Panc1 (cell line): ENCODE measurements at regions not wholly inside any gene's neighbourhood (a gene's known extent, or its start where the extent isn't known, plus 50 kb on each side); places are given as distances from the start of the nearest gene placed in this dataset.

ENCODE experiments used
- ATAC-seq: fragments of 200-7000 bp; cut with Tn5 transposase; 2 replicates; pipeline ENCODE4 v1.9.1; 2020; ENCODE audit warnings: mild to moderate bottlenecking, moderate library complexity
- BruUV-seq: library from RNA; stranded (reverse); fragments of 400-500 nt; replicated peaks from 2 replicates; lab custom pipeline; 2021; lab: Mats Ljungman, UMichigan
- CTCF ChIA-PET: fragments of 300-600 bp; sonication (Branson Sonifier 250); formaldehyde crosslinking; loops from one replicate; lab custom pipeline; 2022; ENCODE audit warnings: antibody characterized with exemption; lab: Charles Lee
- POLR2A ChIA-PET: fragments of 300-600 bp; sonication (Branson Sonifier 250); formaldehyde crosslinking; loops from one replicate; lab custom pipeline; 2022; ENCODE audit warnings: antibody characterized with exemption; lab: Charles Lee
- DNase-seq: peaks from one replicate; pipeline ENCODE4 v3.0.0-alpha.2; 2010; ENCODE audit warnings: low read depth, low spot score
- H3K27ac ChIP-seq: 2 replicates; pipeline ENCODE4 v1.5.1; 2011; ENCODE audit warnings: mild to moderate bottlenecking, low read length, inconsistent platforms
- H3K27me3 ChIP-seq: fragments of 200-500 bp; sonication (Bioruptor generic); 2 replicates; pipeline ENCODE4 v1.6.0; 2014; ENCODE audit warnings: low read length, inconsistent platforms; ENCODE audit not compliant: control insufficient read depth, insufficient read depth
- H3K36me3 ChIP-seq: fragments of 200-500 bp; sonication (Bioruptor generic); 2 replicates; pipeline ENCODE4 v1.5.1; 2014; ENCODE audit warnings: inconsistent platforms, mild to moderate bottlenecking, low read length, moderate library complexity; ENCODE audit not compliant: control insufficient read depth, insufficient read depth
- H3K4me1 ChIP-seq: 2 replicates; pipeline ENCODE4 v1.5.1; 2011; ENCODE audit warnings: inconsistent platforms, mild to moderate bottlenecking, low read length, moderate library complexity; ENCODE audit not compliant: control insufficient read depth, insufficient read depth
- H3K4me3 ChIP-seq, 2 experiments: 2 replicates each; pipeline ENCODE4 v1.5.1; 2011 to 2012; ENCODE audit warnings: low read depth in 2 of 2, low read length in 2 of 2, mild to moderate bottlenecking in 2 of 2, inconsistent platforms in 1 of 2, moderate library complexity in 1 of 2
- H3K9me3 ChIP-seq: fragments of 200-500 bp; sonication (Bioruptor generic); 2 replicates; pipeline ENCODE4 v1.5.1; 2014; ENCODE audit warnings: low read depth, mild to moderate bottlenecking, inconsistent platforms, low read length, moderate library complexity; ENCODE audit not compliant: control insufficient read depth, insufficient read depth
- CTCF ChIP-seq: fragments of 450-650 bp; IDR thresholded peaks from 2 replicates; pipeline ENCODE4 v1.5.1; 2017; ENCODE audit warnings: mild to moderate bottlenecking
- POLR2AphosphoS5 ChIP-seq: IDR thresholded peaks from 2 replicates; pipeline ENCODE4 v1.6.1; 2012; ENCODE audit warnings: mild to moderate bottlenecking, low read depth, low read length, moderate library complexity
- REST ChIP-seq, 2 experiments: IDR thresholded peaks; 2 replicates each; pipeline ENCODE4 v1.6.1; 2011 to 2012; ENCODE audit warnings: low read depth in 2 of 2, control low read depth in 1 of 2, low read length in 1 of 2, mild to moderate bottlenecking in 1 of 2, moderate library complexity in 1 of 2; ENCODE audit not compliant: insufficient read depth in 1 of 2
- SIN3A ChIP-seq: IDR thresholded peaks from 2 replicates; pipeline ENCODE4 v1.6.1; 2012; ENCODE audit warnings: low read depth, mild to moderate bottlenecking, low read length, moderate library complexity, borderline replicate concordance; ENCODE audit not compliant: insufficient read depth
- TCF7L2 ChIP-seq: IDR thresholded peaks from 2 replicates; pipeline ENCODE4 v1.6.1; 2011; ENCODE audit warnings: mild to moderate bottlenecking, low read depth, low read length, inconsistent platforms
- in situ Hi-C: cut with HindIII; loops from 2 replicates; pipeline ENCODE4 v1.10.0; 2016; ENCODE audit warnings: low sequenced_read_pairs, low pct_unique_long_range_greater_than_20kb
- intact Hi-C: fragments of 100-400 bp; cut with micrococcal nuclease; formaldehyde crosslinking; loops from one replicate; pipeline ENCODE4 v1.10.0; 2022; ENCODE audit not compliant: unreplicated experiment

- BruUV-seq, result no TSS peak
- ATAC-seq (no peak), DNase-seq (no peak)
- TF ChIP-seq SIN3A, result no peak
- no peak for TF ChIP-seq POLR2AphosphoS5
- TF ChIP-seq CTCF, result no peak
- no peak for TF ChIP-seq REST (IDR thresholded peaks at IDR 0.05; ENCODE audit: insufficient read depth in 1 of 2, low read depth in 2 of 2, low read length in 1 of 2)
- TF ChIP-seq TCF7L2, result no peak
- Histone ChIP-seq H3K27ac (no peak overlapping the region), H3K27me3 (no peaks in the 10 kb centered on the region), H3K4me3 (no peak overlapping the region), H3K36me3 (no peaks in the 10 kb centered on the region), H3K4me1 (no peaks in the 10 kb centered on the region), H3K9me3 (no peaks in the 10 kb centered on the region)
- in situ Hi-C loops, result no loop called here
- ChIA-PET POLR2A (no interaction called here), CTCF (no interaction called here)
- intact Hi-C loops, result no loop called here
These were observed 158.7 kb downstream of the NUAK1 start for GRCh38 chr12:105980085-105980484.

GRCh38 chr12:105980533-105980932, 158.2 kb downstream of the NUAK1 start:
- TF ChIP-seq SIN3A (no peak), POLR2AphosphoS5 (no peak), REST (IDR thresholded peaks at IDR 0.05; ENCODE audit: insufficient read depth in 1 of 2, low read depth in 2 of 2, low read length in 1 of 2) (no peak), TCF7L2 (no peak), CTCF (no peak)
- POLR2A ChIA-PET, result no interaction called here

More at GRCh38 chr12:105980533-105980932, 158.2 kb downstream of the NUAK1 start:
- H3K36me3 ChIP-seq, result no peaks in the 10 kb centered on the region
- CTCF ChIA-PET, result no interaction called here
- ATAC-seq (no peak), DNase-seq (no peak)
- no TSS peak for BruUV-seq
- H3K27ac ChIP-seq, result no peak overlapping the region
- no peak overlapping the region for H3K4me3 ChIP-seq
- H3K9me3 ChIP-seq, result no peaks in the 10 kb centered on the region
- no peaks in the 10 kb centered on the region for H3K4me1 ChIP-seq
- intact Hi-C loops, result no loop called here
- H3K27me3 ChIP-seq, result no peaks in the 10 kb centered on the region
- in situ Hi-C loops, result no loop called here
